ENCODE measurements at regions not wholly inside any gene's neighbourhood (a gene's known extent, or its start where the extent isn't known, plus 50 kb on each side); places are given as distances from the start of the nearest gene placed in this dataset.

GRCh38 chr3:116981089-116981488 is 271.5 kb downstream of the TUSC7 start:
- DNase-seq (ENCODE audit: low spot score) (no peak), ATAC-seq (no peak)
- H3K9me3 Mint-ChIP-seq, result peaks cover 3% of the 10 kb centered on the region; the same call in 2 of the 3 replicates
- H4K20me1 ChIP-seq (replicated peaks; ENCODE audit: insufficient read depth), result no peaks in the 10 kb centered on the region
- no peak overlapping the region for H2AFZ ChIP-seq
- H3K4me3 Mint-ChIP-seq, result no peak overlapping the region
- no peaks in the 10 kb centered on the region for H3K36me3 ChIP-seq (ENCODE audit: insufficient read depth)
- H3K4me3 ChIP-seq, result no peak overlapping the region
- H3K27ac Mint-ChIP-seq, result no peak overlapping the region
- TF ChIP-seq CTCF (conservative IDR thresholded peaks at IDR 0.05; ENCODE audit: low read depth in 2 of 2), result 0 out of 4 replicates have a peak, but pooled peaks have one; percentile 6 to 11
- TF ChIP-seq ZNF331 (CRISPR knock-in tag; IDR thresholded peaks at IDR 0.05; ENCODE audit: low read depth), result no peak
- H3K27me3 ChIP-seq (ENCODE audit: insufficient read depth), result no peaks in the 10 kb centered on the region
- no peaks in the 10 kb centered on the region for H3F3A ChIP-seq (replicated peaks; ENCODE audit: low read depth)
- H3K27me3 Mint-ChIP-seq (ENCODE audit: insufficient read depth, low read depth, poor library complexity), result no peaks in the 10 kb centered on the region
- H3K79me2 ChIP-seq (replicated peaks; ENCODE audit: insufficient read depth), result no peaks in the 10 kb centered on the region
- H3K4me2 ChIP-seq, result no peak overlapping the region
- H3K9me2 ChIP-seq (ENCODE audit: insufficient read depth), result no peaks in the 10 kb centered on the region
- H3K4me1 Mint-ChIP-seq, result peaks cover 17% of the 10 kb centered on the region
- H3K27ac ChIP-seq (ENCODE audit: low read depth), result no peak overlapping the region
- no peaks in the 10 kb centered on the region; the same call in 2 of the 3 replicates for H3K36me3 Mint-ChIP-seq (ENCODE audit: low read depth)
- H3K4me1 ChIP-seq (ENCODE audit: insufficient read depth), result peaks cover 21% of the 10 kb centered on the region

- H4K20me1 ChIP-seq (replicated peaks; ENCODE audit: insufficient read depth), result no peaks in the 10 kb centered on the region
- Mint-ChIP-seq H3K4me3 (no peak overlapping the region), H3K9me3 (peaks cover 3% of the 10 kb centered on the region; the same call in 2 of the 3 replicates), H3K27me3 (ENCODE audit: insufficient read depth, low read depth, poor library complexity) (no peaks in the 10 kb centered on the region), H3K4me1 (peaks cover 12% of the 10 kb centered on the region), H3K27ac (no peak overlapping the region), H3K36me3 (ENCODE audit: low read depth) (no peaks in the 10 kb centered on the region; the same call in 2 of the 3 replicates)
- DNase-seq (ENCODE audit: low spot score) (no peak), ATAC-seq (no peak)
- no peaks in the 10 kb centered on the region for H3F3A ChIP-seq (replicated peaks; ENCODE audit: low read depth)
- no peak overlapping the region for H3K27ac ChIP-seq (ENCODE audit: low read depth)
- H3K4me2 ChIP-seq, result no peak overlapping the region
- H3K4me3 ChIP-seq, result no peak overlapping the region
- H2AFZ ChIP-seq, result no peak overlapping the region
- no peaks in the 10 kb centered on the region for H3K9me2 ChIP-seq (ENCODE audit: insufficient read depth)
- H3K36me3 ChIP-seq (ENCODE audit: insufficient read depth), result no peaks in the 10 kb centered on the region
- no peaks in the 10 kb centered on the region for H3K79me2 ChIP-seq (replicated peaks; ENCODE audit: insufficient read depth)
- peaks cover 14% of the 10 kb centered on the region for H3K4me1 ChIP-seq (ENCODE audit: insufficient read depth)
- no peaks in the 10 kb centered on the region for H3K27me3 ChIP-seq (ENCODE audit: insufficient read depth)
- TF ChIP-seq ZNF114 (CRISPR knock-in tag; IDR thresholded peaks at IDR 0.05) (no peak), NANOG (IDR thresholded peaks at IDR 0.05; ENCODE audit: borderline replicate concordance) (no peak), ETS1 (IDR thresholded peaks at IDR 0.05) (no peak), REST (IDR thresholded peaks at IDR 0.05; ENCODE audit: unreplicated experiment) (no peak), ZNF331 (CRISPR knock-in tag; IDR thresholded peaks at IDR 0.05; ENCODE audit: low read depth) (no peak), JUNB (IDR thresholded peaks at IDR 0.05; ENCODE audit: unreplicated experiment) (no peak), STAT1 (IDR thresholded peaks at IDR 0.05; ENCODE audit: unreplicated experiment) (no peak), ZNF462 (CRISPR knock-in tag; IDR thresholded peaks at IDR 0.05) (no peak), EZH2 (IDR thresholded peaks at IDR 0.05; ENCODE audit: low read depth, unreplicated experiment) (no peak)
These were observed 274.7 kb downstream of the TUSC7 start for GRCh38 chr3:116984301-116984700.

All from GM23338 (cell line).